Neuron (in vitro differentiated cells): ENCODE measurements at regions not wholly inside any gene's neighbourhood (a gene's known extent, or its start where the extent isn't known, plus 50 kb on each side); places are given as distances from the start of the nearest gene placed in this dataset.
"Not testable (repeated sequence)": the region's sequence is repeated elsewhere in the genome, so short reads cannot be mapped to it uniquely, and the experiment has no call there.

Experiments
- H2AFZ ChIP-seq: one replicate; pipeline ENCODE4 v1.6.1; 2013; ENCODE audit warnings: low read depth, mild to moderate bottlenecking, inconsistent platforms, low read length, moderate library complexity
- H3K27me3 ChIP-seq: one replicate; pipeline ENCODE4 v1.6.1; 2013; ENCODE audit warnings: low read length; ENCODE audit not compliant: insufficient read depth
- H3K36me3 ChIP-seq: one replicate; pipeline ENCODE4 v1.6.1; 2013; ENCODE audit warnings: low read length; ENCODE audit not compliant: insufficient read depth
- H3K4me1 ChIP-seq: one replicate; pipeline ENCODE4 v1.6.1; 2013; ENCODE audit warnings: low read length; ENCODE audit not compliant: insufficient read depth
- H3K4me3 ChIP-seq: 2 replicates; pipeline ENCODE4 v1.5.1; 2013; ENCODE audit warnings: mild to moderate bottlenecking, low read length, moderate library complexity
- H3K9me3 ChIP-seq: one replicate; pipeline ENCODE4 v1.6.1; 2013; ENCODE audit warnings: low read length

DNA sequence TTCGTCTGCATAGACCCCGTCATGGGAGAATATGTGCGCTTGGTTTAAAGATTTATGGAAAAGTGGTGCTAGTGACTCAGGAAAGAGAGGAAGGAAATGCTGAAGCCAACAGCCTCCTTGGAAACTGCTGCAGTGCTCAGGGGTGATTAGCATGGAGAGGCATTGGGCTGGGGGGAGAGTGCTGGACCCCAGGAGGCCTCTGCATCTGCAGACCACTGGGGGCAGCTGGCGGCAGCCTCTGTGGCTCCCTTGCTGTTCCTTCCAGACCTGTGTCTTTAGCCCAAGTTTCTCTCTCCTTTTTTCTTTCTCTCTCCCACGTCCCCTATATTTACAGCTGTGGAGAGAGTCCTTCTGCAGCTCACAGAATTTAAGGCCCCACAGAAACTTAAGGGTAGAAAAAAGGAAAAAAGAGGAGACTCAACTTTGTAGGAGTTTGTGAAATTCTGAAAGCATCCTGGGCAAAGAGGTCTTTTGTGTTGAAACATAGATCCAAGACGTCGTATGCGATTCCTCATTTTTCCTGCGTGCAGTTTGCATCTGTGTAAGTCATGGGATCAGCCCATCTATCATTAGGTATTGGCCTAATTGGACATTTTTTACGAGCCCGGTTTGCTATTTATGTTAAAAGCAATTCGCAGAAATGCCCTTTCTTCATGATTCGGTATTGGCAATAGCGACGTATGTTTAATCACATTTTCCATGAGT lies 116.2 kb upstream of the ZNF536 start:
- no peaks in the 10 kb centered on the region for H3K9me3 ChIP-seq
- no peak overlapping the region for H2AFZ ChIP-seq
- H3K36me3 ChIP-seq: peaks cover 13% of the 10 kb centered on the region
- H3K4me3 ChIP-seq: no peak overlapping the region
- H3K27me3 ChIP-seq: no peaks in the 10 kb centered on the region
- H3K4me1 ChIP-seq: peaks cover 38% of the 10 kb centered on the region

DNA sequence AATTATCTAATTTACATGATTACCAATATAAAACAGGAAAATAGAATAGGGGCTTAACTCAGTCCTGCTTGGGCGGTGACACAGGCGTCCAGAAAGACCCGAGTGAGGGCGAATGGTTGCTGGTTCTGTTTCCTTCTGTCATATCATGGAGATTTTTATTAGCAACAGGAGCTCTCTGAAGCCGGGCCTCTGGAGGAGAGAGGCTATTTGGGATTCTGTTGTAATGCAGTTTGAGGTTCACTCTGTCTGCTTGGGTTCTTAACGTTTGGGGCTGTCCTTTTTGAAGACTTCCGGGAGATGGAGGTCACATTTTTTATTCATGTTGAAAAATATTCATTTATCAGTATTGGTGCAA lies 115.7 kb upstream of the ZNF536 start:
- Histone ChIP-seq H3K36me3 (peaks cover 13% of the 10 kb centered on the region), H3K4me3 (no peak overlapping the region), H3K9me3 (no peaks in the 10 kb centered on the region)

GRCh38 chr19:30263830-30264381 lies 108.3 kb upstream of the ZNF536 start:
- H3K9me3 ChIP-seq: no peaks in the 10 kb centered on the region
- peaks cover 26% of the 10 kb centered on the region for H3K4me1 ChIP-seq
- H2AFZ ChIP-seq: no peak overlapping the region
- no peaks in the 10 kb centered on the region for H3K27me3 ChIP-seq
- no peak overlapping the region for H3K4me3 ChIP-seq
- H3K36me3 ChIP-seq: peaks cover 7% of the 10 kb centered on the region

More for the DNA sequence above, 115.7 kb upstream of the ZNF536 start:
- peaks cover 38% of the 10 kb centered on the region for H3K4me1 ChIP-seq
- H2AFZ ChIP-seq: no peak overlapping the region
- H3K27me3 ChIP-seq: no peaks in the 10 kb centered on the region

DNA sequence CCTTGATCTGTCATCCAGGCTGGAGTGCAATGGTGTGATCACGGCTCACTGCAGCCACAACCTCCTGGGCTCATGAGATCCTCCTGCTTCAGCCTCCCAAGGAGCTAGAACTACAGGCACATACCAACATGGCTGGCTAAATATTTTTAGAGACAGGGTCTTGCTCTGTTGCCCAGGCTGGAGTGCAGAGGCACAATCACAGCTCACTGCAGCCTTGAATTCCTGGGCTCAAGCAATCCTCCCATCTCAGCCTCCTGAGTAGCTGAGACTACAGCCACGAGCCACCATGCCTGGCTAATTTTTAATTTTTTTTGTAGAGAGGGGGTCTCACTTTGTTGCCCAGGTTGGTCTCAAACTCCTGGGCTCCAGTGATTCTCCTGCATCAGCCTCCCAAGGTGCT lies 106.3 kb upstream of the ZNF536 start:
- H3K9me3 ChIP-seq, H3K27me3 ChIP-seq, H3K4me3 ChIP-seq, H2AFZ ChIP-seq: not testable (repeated sequence)
- Histone ChIP-seq H3K4me1 (peaks cover 26% of the 10 kb centered on the region), H3K36me3 (peaks cover 17% of the 10 kb centered on the region)

GRCh38 chr19:30266687-30267086 lies 105.5 kb upstream of the ZNF536 start:
- H3K4me1 ChIP-seq: peaks cover 26% of the 10 kb centered on the region
- no peak overlapping the region for H3K4me3 ChIP-seq
- H3K9me3 ChIP-seq: no peaks in the 10 kb centered on the region
- peaks cover 18% of the 10 kb centered on the region for H3K36me3 ChIP-seq
- no peaks in the 10 kb centered on the region for H3K27me3 ChIP-seq
- no peak overlapping the region for H2AFZ ChIP-seq

GRCh38 chr19:30267332-30267731 lies 104.9 kb upstream of the ZNF536 start:
- H2AFZ ChIP-seq: no peak overlapping the region
- peaks cover 5% of the 10 kb centered on the region for H3K9me3 ChIP-seq
- H3K36me3 ChIP-seq: peaks cover 20% of the 10 kb centered on the region
- no peaks in the 10 kb centered on the region for H3K27me3 ChIP-seq
- H3K4me1 ChIP-seq: peaks cover 26% of the 10 kb centered on the region
- H3K4me3 ChIP-seq: no peak overlapping the region

DNA sequence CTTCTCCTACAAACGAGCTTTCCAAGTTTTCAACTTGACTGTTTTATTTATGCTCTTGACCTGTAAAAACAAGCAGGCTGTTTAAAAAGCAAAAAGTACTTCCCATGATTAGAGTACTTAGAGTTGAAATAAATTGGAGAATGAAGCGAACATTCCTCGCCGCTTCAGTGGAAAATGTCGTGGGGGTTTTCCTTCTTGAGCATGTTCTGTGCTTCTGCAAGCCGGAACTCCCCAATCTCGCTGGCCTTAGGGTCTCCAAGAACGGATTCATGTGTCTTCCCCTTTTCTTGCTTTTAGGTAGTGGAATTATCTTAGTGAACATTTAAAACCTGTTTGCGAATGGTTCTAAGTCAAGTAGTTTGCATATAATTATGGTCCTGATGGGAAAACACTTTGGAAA lies 103.6 kb upstream of the ZNF536 start:
- Histone ChIP-seq H3K4me1 (peaks cover 19% of the 10 kb centered on the region), H3K9me3 (peaks cover 14% of the 10 kb centered on the region), H2AFZ (no peak overlapping the region), H3K4me3 (no peak overlapping the region), H3K36me3 (peaks cover 25% of the 10 kb centered on the region), H3K27me3 (no peaks in the 10 kb centered on the region)

DNA sequence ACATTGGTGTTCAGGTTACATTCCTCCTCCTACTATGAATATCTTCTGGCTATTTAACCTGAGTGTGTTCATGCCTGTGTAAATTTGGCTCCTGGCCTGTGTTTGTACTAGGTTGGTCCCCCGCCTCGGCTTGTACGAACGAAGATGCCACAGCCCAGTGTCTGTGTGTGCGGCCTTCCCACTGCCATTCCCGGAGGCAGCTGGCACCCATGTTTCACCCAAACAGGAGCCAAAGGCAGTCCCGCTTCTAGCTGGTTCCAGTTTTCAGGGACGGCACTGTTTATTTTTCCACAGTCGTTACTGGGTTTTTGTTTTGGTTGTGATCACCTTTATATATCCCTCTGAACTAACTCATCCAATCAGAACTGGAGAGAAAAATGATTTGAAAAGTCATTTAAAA lies 102.5 kb upstream of the ZNF536 start:
- peaks cover 18% of the 10 kb centered on the region for H3K9me3 ChIP-seq
- H3K4me1 ChIP-seq: peaks cover 10% of the 10 kb centered on the region
- H2AFZ ChIP-seq: no peak overlapping the region
- H3K4me3 ChIP-seq: no peak overlapping the region
- H3K36me3 ChIP-seq: peaks cover 29% of the 10 kb centered on the region
- H3K27me3 ChIP-seq: no peaks in the 10 kb centered on the region

GRCh38 chr19:30271816-30272215 lies 100.4 kb upstream of the ZNF536 start:
- Histone ChIP-seq H3K4me3 (no peak overlapping the region), H3K4me1 (peaks cover 16% of the 10 kb centered on the region), H3K36me3 (peaks cover 32% of the 10 kb centered on the region), H3K9me3 (peaks cover 18% of the 10 kb centered on the region), H2AFZ (no peak overlapping the region), H3K27me3 (no peaks in the 10 kb centered on the region)

DNA sequence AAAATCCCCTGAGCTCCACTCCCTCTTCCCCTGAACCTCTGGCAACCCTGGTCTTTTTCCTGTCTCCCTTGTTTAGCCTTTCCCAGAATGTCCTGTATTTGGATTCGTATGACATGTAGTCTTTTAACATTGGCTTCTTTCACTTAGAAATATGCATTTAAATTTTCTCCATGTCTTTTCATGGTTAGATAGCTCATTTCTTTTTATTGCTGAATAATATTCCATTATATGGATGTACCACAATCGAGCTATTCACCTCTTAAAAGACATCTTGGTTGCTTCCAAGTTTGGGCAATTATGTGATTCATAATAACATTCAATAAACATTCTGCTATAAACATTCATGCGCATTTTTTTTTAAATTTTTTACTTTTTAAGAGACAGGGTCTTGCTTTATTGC lies 99.6 kb upstream of the ZNF536 start:
- Histone ChIP-seq H3K4me1 (peaks cover 16% of the 10 kb centered on the region), H2AFZ (no peak overlapping the region), H3K9me3 (peaks cover 18% of the 10 kb centered on the region), H3K36me3 (peaks cover 32% of the 10 kb centered on the region), H3K4me3 (no peak overlapping the region), H3K27me3 (no peaks in the 10 kb centered on the region)

- H3K27me3 ChIP-seq: no peaks in the 10 kb centered on the region
- peaks cover 32% of the 10 kb centered on the region for H3K36me3 ChIP-seq
- H3K9me3 ChIP-seq: peaks cover 18% of the 10 kb centered on the region
- H2AFZ ChIP-seq: no peak overlapping the region
- peaks cover 16% of the 10 kb centered on the region for H3K4me1 ChIP-seq
- no peak overlapping the region for H3K4me3 ChIP-seq
Measured at GRCh38 chr19:30273184-30273583, 99.0 kb upstream of the ZNF536 start.

DNA sequence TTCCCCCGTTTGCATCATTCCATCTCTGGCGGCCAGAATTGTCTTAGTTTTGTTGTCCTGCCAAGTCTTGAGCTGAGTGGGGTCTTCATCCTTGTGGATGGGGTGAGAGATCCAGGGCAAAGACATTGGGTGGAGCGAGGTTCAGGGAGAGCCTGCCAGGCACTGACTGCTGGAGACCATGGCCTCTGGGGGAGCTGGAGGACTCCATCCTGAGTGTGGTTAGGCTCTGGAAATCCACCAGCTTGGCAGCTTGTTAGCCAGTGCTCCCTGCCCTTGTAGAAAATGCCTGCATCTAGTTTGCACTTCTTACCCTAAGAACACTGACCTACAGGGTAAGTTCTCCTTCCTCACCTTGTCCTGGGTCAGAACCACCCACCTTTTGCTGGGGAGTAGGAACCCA lies 97.2 kb upstream of the ZNF536 start:
- H3K27me3 ChIP-seq: no peaks in the 10 kb centered on the region
- H3K4me3 ChIP-seq: no peak overlapping the region
- no peak overlapping the region for H2AFZ ChIP-seq
- peaks cover 18% of the 10 kb centered on the region for H3K9me3 ChIP-seq
- peaks cover 16% of the 10 kb centered on the region for H3K4me1 ChIP-seq
- H3K36me3 ChIP-seq: peaks cover 23% of the 10 kb centered on the region

- Histone ChIP-seq H3K27me3 (no peaks in the 10 kb centered on the region), H3K36me3 (peaks cover 13% of the 10 kb centered on the region), H3K9me3 (peaks cover 18% of the 10 kb centered on the region), H2AFZ (no peak overlapping the region), H3K4me1 (peaks cover 21% of the 10 kb centered on the region), H3K4me3 (no peak overlapping the region)
Measured at GRCh38 chr19:30276011-30276882, 95.9 kb upstream of the ZNF536 start.
